ENCODE measurements at regions not wholly inside any gene's neighbourhood (a gene's known extent, or its start where the extent isn't known, plus 50 kb on each side); places are given as distances from the start of the nearest gene placed in this dataset.
"Not testable (repeated sequence)": the region's sequence is repeated elsewhere in the genome, so short reads cannot be mapped to it uniquely, and the experiment has no call there.

GRCh38 chr4:106542609-106543008 is 174.0 kb upstream of the GIMD1 start:
- DNase-seq (ENCODE audit: low read depth in 4 of 4, low spot score in 3 of 4): not testable (repeated sequence)

DNA sequence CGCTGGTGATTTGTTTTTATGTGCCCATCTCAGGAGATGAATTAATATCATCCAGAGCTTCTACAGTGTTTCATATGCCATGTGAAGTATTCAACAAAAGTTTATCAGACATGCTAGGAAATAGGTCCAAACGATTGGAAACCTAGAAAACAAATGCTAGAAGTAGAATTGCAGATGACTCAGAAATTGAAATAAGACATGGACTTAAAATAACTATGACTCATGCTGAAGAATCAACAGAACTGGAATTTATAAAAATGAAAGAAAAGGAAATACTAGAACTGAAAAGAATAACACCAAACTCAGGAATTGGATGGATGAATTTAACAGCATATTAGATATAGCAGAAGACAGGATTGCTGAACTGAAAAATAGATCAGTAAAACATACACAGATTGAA is 172.7 kb upstream of the GIMD1 start:
- DNase-seq (ENCODE audit: low read depth in 4 of 4, low spot score in 3 of 4): no peak

DNA sequence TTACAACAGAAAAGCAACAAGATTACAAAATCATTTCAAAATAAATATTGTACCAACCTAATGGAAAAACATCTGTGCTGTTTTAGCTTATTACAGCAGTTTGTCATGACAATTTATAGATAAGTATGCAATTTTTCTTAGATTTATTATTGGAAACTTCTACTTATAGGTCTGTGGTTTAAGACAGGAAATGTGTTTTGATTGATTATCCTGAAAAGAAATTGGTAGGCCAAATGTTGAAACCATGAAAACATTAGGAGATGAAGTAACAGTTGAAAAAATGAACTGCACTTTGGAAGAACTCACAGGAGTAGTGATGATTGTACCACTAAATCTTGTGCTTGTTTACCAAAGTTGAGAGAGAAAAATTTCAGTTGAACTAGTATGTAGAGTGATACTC is 162.2 kb upstream of the GIMD1 start:
- DNase-seq (ENCODE audit: low read depth in 4 of 4, low spot score in 3 of 4): no peak

GRCh38 chr4:106530024-106530361 is 161.4 kb upstream of the GIMD1 start:
- DNase-seq (ENCODE audit: low read depth in 4 of 4, low spot score in 3 of 4): no peak

- no peak for DNase-seq (ENCODE audit: low read depth in 4 of 4, low spot score in 3 of 4)
Observed at GRCh38 chr4:106529348-106530023, 160.9 kb upstream of the GIMD1 start.

DNA sequence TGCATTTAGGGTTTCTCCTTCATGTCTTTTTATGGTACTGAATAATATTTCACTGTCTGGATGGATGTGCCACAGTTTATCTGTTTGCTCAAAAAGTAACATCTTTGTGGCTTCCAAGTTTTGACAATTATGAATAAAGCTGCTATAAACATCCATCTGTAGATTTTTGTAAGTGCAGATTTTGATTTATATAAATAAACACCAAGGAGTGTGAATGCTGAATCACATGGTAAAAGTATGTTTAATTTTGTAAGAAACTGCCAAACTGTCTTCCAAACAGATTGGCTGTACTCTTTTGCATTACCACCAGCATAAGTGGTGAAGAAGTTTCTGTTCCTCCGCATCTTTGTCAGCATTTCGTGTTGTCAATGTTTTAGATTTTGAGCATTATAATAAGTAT is 158.7 kb upstream of the GIMD1 start:
- no peak for DNase-seq (ENCODE audit: low read depth in 4 of 4, low spot score in 3 of 4)

DNA sequence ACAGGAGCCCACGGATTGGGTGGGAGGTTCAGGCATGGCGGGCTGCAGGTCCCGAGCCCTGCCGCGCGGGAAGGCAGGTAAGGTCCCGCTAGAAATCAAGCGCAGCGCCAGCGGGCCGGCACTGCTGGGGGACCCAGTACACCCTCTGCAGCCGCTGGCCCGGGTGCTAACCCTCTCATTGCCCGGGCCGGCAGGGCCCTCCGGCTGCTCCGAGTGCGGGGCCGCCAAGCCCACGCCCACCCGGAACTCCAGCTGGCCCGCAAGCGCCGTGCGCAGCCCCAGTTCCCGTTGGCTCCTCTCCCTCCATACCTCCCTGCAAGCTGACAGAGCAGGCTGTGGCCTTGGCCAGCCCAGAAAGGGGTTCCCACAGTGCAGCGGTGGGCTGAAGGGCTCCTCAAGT is 156.8 kb upstream of the GIMD1 start:
- not testable (repeated sequence) for DNase-seq (ENCODE audit: low read depth in 4 of 4, low spot score in 3 of 4)

GRCh38 chr4:106524772-106525171 is 156.2 kb upstream of the GIMD1 start:
- DNase-seq (ENCODE audit: low read depth in 4 of 4, low spot score in 3 of 4): not testable (repeated sequence)

GRCh38 chr4:106522839-106523238 is 154.3 kb upstream of the GIMD1 start:
- no peak for DNase-seq (ENCODE audit: low read depth in 4 of 4, low spot score in 3 of 4)

DNA sequence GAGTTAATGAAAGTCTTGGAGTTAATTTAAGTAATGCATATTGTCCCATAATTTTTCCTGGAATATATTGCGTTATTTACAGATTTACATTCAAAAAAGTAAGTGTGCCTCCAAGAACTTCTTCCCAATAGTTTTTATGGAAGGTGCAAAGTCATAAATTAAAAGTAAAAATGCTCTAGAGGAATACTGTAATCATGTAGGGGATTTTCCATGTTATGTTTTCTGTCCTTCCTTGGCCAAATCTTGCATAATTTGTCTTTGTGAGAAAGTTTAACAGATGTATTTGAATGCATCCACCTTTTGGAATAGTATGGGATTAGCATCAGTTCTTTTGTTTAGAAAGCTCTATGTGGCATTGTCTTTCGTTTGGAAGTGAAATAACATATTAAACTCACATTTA is 144.1 kb upstream of the GIMD1 start:
- DNase-seq (ENCODE audit: low read depth in 4 of 4, low spot score in 3 of 4): no peak

GRCh38 chr4:106507440-106507839 is 138.9 kb upstream of the GIMD1 start:
- no peak for DNase-seq (ENCODE audit: low read depth in 4 of 4, low spot score in 3 of 4)

- DNase-seq (ENCODE audit: low read depth in 4 of 4, low spot score in 3 of 4): no peak
Observed at GRCh38 chr4:106503116-106504050, 134.8 kb upstream of the GIMD1 start.

- DNase-seq (ENCODE audit: low read depth in 4 of 4, low spot score in 3 of 4): peak; percentile 14 to 36 (median 34)
Observed at GRCh38 chr4:106502106-106502699, 133.6 kb upstream of the GIMD1 start.

- no peak for DNase-seq (ENCODE audit: low read depth in 4 of 4, low spot score in 3 of 4)
Observed at GRCh38 chr4:106497271-106497670, 128.7 kb upstream of the GIMD1 start.

DNA sequence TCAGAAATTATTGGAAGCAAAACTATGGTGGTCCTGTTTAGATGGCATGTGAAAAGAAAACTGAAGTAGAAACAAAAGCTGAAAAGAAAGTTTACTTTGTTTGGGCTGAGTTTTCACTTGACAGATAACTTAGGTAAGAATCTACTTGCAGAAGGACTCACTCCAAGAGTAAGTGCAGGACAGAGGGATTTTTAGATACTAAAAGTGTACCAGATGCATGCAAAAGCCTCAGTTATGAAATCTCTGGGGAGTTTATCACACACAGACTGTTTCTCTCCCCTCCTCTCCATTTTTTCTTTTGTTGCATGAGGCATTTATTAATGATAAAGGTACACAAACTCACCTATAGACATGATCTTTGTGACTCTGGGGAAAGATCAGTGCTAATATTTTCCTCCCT is 127.5 kb upstream of the GIMD1 start:
- DNase-seq (ENCODE audit: low read depth in 4 of 4, low spot score in 3 of 4): no peak

DNA sequence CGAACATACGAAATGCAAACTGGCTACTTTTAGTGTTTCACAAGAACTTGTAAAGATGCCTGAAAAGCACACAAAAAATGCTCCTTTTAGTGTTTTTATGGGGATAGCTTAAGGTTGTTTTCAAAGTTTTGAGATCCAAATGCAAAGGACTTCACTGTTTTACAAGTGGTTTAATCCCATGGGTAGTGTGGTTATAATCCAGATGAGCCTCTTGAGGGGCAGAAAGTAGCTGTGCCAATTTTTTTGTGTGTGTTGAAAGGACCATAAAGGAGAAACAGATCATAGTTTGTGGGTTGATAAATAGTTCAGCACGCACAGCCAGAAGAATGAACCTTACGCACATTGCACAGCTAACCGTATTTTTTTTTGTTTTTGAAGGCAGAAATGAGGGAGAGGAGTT is 126.9 kb upstream of the GIMD1 start:
- no peak for DNase-seq (ENCODE audit: low read depth in 4 of 4, low spot score in 3 of 4)

DNA sequence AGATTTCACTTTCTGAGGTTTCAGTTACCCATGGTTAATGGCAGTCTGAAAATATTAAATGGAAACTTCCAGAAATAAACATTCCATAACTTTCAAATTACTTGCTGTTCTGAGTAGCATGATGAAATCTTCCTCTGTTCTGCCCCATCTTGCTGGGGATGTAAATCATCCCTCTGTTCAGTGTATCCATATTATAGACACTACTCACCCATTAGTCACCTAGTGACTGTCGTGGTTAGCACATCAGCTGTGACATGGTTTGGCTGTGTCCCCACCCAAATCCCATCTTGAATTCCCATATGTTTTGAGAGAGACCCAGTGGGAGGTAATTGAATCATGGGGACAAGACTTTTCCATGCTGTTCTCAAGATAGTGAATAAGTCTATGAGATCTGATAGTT is 125.5 kb upstream of the GIMD1 start:
- DNase-seq (ENCODE audit: low read depth in 4 of 4, low spot score in 3 of 4): no peak

GRCh38 chr4:106493086-106493485 is 124.5 kb upstream of the GIMD1 start:
- DNase-seq (ENCODE audit: low read depth in 4 of 4, low spot score in 3 of 4): no peak

GRCh38 chr4:106486533-106486932 is 118.0 kb upstream of the GIMD1 start:
- DNase-seq (ENCODE audit: low read depth in 4 of 4, low spot score in 3 of 4): no peak

GRCh38 chr4:106481801-106482200 is 113.2 kb upstream of the GIMD1 start:
- no peak for DNase-seq (ENCODE audit: low read depth in 4 of 4, low spot score in 3 of 4)

DNA sequence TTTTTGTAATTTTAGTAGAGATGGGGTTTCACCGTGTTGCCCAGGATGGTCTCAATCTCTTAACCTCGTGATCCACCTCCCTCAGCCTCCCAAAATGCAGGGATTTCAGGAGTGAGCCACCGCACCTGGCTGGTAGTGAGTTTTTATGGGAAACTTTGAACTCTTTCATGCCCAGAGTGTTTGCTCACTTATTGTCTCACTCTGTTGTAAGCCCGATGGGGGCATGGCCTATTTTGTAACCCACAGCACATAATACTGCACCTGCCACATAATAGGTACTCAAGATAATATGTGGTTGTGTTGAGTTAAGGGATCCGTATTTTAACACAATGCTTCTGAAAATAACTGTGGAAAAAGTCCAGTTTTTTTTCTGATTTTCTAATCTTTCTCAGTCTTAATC is 109.6 kb upstream of the GIMD1 start:
- DNase-seq (ENCODE audit: low read depth in 4 of 4, low spot score in 3 of 4): no peak

GRCh38 chr4:106476741-106477140 is 108.2 kb upstream of the GIMD1 start:
- no peak for DNase-seq (ENCODE audit: low read depth in 4 of 4, low spot score in 3 of 4)
